Upper lobe of right lung (tissue), 1 donor: ENCODE measurements at regions not wholly inside any gene's neighbourhood (a gene's known extent, or its start where the extent isn't known, plus 50 kb on each side); places are given as distances from the start of the nearest gene placed in this dataset.
A peak's percentile ranks its signal among the peaks of the same experiment; 100 is the strongest.

Source experiments
- ATAC-seq: fragments of 200-7000 bp; cut with Tn5 transposase; one replicate; pipeline ENCODE4 v1.9.1; 2020; ENCODE audit warnings: mild to moderate bottlenecking, moderate library complexity
- DNase-seq: peaks from one replicate; pipeline ENCODE4 v3.0.0-alpha.2; 2020
- H3K27ac ChIP-seq: fragments of 200-600 bp; one replicate; pipeline ENCODE4 v1.8.0; 2022
- H3K27me3 ChIP-seq: fragments of 200-600 bp; one replicate; pipeline ENCODE4 v1.8.0; 2022; ENCODE audit warnings: mild to moderate bottlenecking
- H3K36me3 ChIP-seq: fragments of 200-600 bp; one replicate; pipeline ENCODE4 v1.8.0; 2022
- H3K4me1 ChIP-seq: fragments of 200-600 bp; one replicate; pipeline ENCODE4 v1.8.0; 2022
- H3K4me3 ChIP-seq: fragments of 200-600 bp; one replicate; pipeline ENCODE4 v1.8.0; 2022; ENCODE audit warnings: mild to moderate bottlenecking
- H3K9me3 ChIP-seq: fragments of 200-600 bp; one replicate; pipeline ENCODE4 v1.8.0; 2022
- intact Hi-C: fragments of 100-400 bp; cut with DNase I; formaldehyde crosslinking; loops from one replicate; pipeline ENCODE4 v1.11.0; 2022
- TF ChIP-seq, protein P1 (sequence below): fragments of 200-600 bp; IDR thresholded peaks from one replicate; pipeline ENCODE4 v1.8.0; 2022; ENCODE audit warnings: antibody characterized with exemption
- donor health status: DM: no; HTN: yes; CAD: no; lungs with severe emphysema.

DNA sequence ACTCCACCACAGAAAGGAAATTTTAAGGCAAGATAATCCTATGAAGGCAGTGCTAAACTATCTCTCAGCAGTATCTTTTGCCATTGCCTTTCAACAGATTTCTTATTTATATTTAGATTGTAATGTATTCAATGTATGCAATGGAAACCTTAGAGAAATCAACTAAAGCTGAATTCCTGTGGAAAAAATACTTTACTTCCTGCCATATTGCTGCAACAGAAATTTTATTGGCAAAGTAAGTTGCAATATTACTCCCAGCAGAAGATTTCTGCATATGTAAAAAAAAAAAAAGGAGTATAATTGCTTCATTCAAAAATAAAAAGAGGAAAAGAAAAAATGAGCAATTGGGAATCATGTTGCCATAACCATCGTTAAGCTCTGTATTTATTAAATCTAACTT, 454.6 kb upstream of the CD180 start:
- H3K4me1 ChIP-seq: peaks cover 8% of the 10 kb centered on the region
- H3K36me3 ChIP-seq: no peaks in the 10 kb centered on the region
- no peaks in the 10 kb centered on the region for H3K27me3 ChIP-seq
- H3K9me3 ChIP-seq: no peaks in the 10 kb centered on the region
- no peak for ATAC-seq
- H3K27ac ChIP-seq: no peak overlapping the region
- TF ChIP-seq, protein P1, sequence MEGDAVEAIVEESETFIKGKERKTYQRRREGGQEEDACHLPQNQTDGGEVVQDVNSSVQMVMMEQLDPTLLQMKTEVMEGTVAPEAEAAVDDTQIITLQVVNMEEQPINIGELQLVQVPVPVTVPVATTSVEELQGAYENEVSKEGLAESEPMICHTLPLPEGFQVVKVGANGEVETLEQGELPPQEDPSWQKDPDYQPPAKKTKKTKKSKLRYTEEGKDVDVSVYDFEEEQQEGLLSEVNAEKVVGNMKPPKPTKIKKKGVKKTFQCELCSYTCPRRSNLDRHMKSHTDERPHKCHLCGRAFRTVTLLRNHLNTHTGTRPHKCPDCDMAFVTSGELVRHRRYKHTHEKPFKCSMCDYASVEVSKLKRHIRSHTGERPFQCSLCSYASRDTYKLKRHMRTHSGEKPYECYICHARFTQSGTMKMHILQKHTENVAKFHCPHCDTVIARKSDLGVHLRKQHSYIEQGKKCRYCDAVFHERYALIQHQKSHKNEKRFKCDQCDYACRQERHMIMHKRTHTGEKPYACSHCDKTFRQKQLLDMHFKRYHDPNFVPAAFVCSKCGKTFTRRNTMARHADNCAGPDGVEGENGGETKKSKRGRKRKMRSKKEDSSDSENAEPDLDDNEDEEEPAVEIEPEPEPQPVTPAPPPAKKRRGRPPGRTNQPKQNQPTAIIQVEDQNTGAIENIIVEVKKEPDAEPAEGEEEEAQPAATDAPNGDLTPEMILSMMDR: no peak
- no peak overlapping the region for H3K4me3 ChIP-seq
- DNase-seq: no peak
- intact Hi-C loops: no loop called here

DNA sequence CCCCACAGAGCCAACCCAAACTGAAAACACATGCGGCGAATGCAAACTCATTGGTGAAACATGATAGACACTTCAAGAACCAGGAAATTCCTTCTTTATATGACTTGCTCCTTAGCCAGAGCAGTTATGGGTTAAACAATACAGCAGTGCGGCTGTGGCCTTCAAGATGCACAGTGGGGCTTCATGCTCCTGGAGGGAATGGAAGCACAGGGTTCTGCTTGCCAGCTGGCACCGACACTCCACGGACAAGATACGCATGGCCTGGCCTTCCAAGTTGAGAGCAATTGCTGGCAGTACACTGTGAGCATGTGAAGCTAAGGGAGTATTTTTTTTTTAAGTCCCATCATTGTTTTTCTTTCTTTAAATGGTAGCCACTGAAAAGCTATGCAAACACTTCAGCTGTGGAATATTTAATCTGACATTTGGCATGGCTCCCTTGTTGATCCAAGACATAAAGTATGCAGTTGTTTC, 451.6 kb upstream of the CD180 start:
- no peaks in the 10 kb centered on the region for H3K36me3 ChIP-seq
- peak overlapping the region; percentile 28 for H3K27ac ChIP-seq
- no peaks in the 10 kb centered on the region for H3K9me3 ChIP-seq
- H3K4me3 ChIP-seq: no peak overlapping the region
- H3K27me3 ChIP-seq: no peaks in the 10 kb centered on the region
- ATAC-seq (peak; percentile 85), DNase-seq (peak; percentile 71)
- TF ChIP-seq, protein P1: no peak
- H3K4me1 ChIP-seq: peaks cover 8% of the 10 kb centered on the region
- intact Hi-C loops: no loop called here

DNA sequence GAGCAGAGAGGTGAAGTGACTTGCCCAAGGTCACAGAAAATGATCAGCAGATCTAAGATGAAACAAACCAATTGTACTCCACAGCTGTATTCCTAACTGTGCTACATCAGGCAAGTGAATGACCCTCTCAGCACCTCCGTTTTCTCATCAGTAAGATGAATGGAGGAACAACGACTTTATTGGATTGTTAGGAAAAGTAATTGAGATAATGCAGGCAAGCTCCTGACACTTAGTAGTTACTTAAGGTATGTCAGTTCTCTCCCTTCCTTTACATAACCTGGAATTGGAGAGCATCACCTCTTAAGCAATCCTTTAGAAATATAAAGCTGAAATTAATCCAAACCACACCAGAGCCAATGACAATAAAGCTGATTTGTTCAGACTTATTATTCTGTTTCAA, 451.2 kb upstream of the CD180 start:
- H3K27ac ChIP-seq: peak overlapping the region; percentile 28
- no peaks in the 10 kb centered on the region for H3K36me3 ChIP-seq
- intact Hi-C loops: no loop called here
- peaks cover 8% of the 10 kb centered on the region for H3K4me1 ChIP-seq
- ATAC-seq (no peak), DNase-seq (no peak)
- no peaks in the 10 kb centered on the region for H3K27me3 ChIP-seq
- H3K9me3 ChIP-seq: no peaks in the 10 kb centered on the region
- TF ChIP-seq, protein P1: no peak
- H3K4me3 ChIP-seq: no peak overlapping the region

DNA sequence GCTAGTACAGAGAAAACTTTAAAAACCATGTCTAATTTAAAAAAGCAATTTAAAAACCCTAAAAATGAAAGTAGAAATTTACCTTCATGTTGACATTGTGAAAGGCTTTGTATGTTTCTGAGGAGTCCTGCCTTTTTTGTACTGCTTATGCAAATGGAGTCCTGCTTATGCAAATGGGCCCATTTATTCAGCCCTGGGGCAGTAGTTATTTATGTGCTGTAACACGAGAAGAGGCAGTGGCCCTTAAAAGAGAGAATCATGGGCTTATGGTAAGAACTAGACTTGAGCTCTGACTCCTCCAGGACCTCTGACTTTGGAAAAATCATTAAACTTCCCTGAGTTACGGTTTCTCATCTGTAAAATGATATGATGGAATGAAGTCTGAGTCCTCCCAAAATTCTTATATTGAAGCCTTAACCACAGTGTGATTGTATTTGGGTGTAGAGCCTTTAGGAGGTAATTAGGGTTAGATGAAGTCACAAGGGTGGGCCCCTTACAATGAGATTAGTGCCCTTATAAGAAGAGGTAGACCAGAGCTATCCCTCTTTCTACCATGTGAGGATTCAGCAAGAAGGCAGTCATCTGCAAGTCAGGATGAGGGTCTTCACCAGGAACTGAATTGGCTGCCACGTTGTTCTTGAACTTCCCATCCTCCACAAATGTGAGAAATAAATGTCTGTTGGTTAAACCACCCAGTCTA, 447.8 kb upstream of the CD180 start:
- no peak overlapping the region for H3K27ac ChIP-seq
- H3K27me3 ChIP-seq: no peaks in the 10 kb centered on the region
- H3K9me3 ChIP-seq: no peaks in the 10 kb centered on the region
- intact Hi-C loops: no loop called here
- TF ChIP-seq, protein P1: no peak
- ATAC-seq: no peak
- no peak overlapping the region for H3K4me3 ChIP-seq
- no peak for DNase-seq
- H3K36me3 ChIP-seq: no peaks in the 10 kb centered on the region
- peaks cover 8% of the 10 kb centered on the region for H3K4me1 ChIP-seq

GRCh38 chr5:67643536-67643935, 446.9 kb upstream of the CD180 start:
- Histone ChIP-seq H3K4me3 (no peak overlapping the region), H3K4me1 (peaks cover 8% of the 10 kb centered on the region), H3K9me3 (no peaks in the 10 kb centered on the region), H3K36me3 (no peaks in the 10 kb centered on the region), H3K27ac (no peak overlapping the region), H3K27me3 (no peaks in the 10 kb centered on the region)
- ATAC-seq (no peak), DNase-seq (no peak)
- intact Hi-C loops: no loop called here
- TF ChIP-seq, protein P1: no peak

DNA sequence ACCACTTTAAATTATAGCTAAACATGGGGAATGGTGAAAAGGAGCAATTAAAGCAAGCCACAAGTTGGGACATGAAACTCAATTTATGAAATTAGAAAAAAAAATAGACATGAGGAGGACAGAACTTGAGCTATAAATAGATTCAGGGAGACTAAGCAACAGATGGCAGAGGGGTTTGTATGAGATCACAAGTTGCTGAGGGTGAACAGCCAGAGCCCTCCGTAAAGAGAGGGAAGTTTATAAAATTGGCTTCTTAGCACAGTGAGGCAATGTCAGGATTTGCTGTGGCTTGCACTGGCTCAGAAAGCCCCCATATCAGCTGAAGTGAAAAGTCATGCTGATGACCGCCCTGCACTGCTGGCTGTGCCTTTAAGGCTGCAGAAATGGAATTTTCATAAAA, 443.4 kb upstream of the CD180 start:
- Histone ChIP-seq H3K27me3 (no peaks in the 10 kb centered on the region), H3K36me3 (no peaks in the 10 kb centered on the region), H3K9me3 (no peaks in the 10 kb centered on the region), H3K4me3 (no peak overlapping the region), H3K4me1 (no peaks in the 10 kb centered on the region), H3K27ac (no peak overlapping the region)
- intact Hi-C loops: no loop called here
- ATAC-seq (no peak), DNase-seq (no peak)
- TF ChIP-seq, protein P1: no peak
